Activated CD8-positive, alpha-beta memory T cell treated with anti-CD3 and anti-CD28 coated beads for 36 hours (primary cell): ENCODE measurements at regions not wholly inside any gene's neighbourhood (a gene's known extent, or its start where the extent isn't known, plus 50 kb on each side); places are given as distances from the start of the nearest gene placed in this dataset.

Experiments used
- CTCF ChIA-PET: fragments of 350-600 bp; sonication (Branson Sonifier 250); formaldehyde crosslinking; loops from one replicate; lab custom pipeline; 2021; ENCODE audit warnings: antibody characterized with exemption; lab: Charles Lee
- POLR2A ChIA-PET: fragments of 350-600 bp; sonication (Branson Sonifier 250); formaldehyde crosslinking; loops from one replicate; lab custom pipeline; 2021; ENCODE audit warnings: antibody characterized with exemption; lab: Charles Lee

GRCh38 chr14:98579140-98579539, 692.9 kb downstream of the BCL11B start:
- POLR2A ChIA-PET: no interaction called here
- CTCF ChIA-PET: no interaction called here

DNA sequence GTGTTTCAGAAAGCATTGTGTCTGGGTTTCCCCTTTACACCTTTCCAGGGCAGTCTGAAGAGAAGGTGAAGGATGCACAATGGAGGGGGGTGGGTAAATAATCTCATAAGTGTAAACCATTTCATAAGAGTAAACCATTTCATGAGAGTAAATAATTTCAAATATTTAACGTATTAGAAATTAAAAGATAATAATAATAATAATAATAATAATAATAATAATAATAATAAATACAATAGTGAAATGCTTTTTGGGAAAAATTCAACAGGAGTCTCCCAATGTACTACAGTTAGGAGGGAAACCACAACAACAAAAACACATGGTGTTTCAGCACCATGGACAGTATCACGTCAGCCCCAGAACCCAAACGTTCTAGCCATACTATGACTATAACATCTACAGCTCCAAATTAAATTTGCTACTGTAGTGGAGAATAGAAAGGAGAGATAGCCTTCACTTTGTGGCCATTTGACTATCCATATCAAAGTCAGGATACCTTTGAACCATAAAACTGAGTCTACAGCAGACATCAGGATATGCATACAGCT, 691.8 kb downstream of the BCL11B start:
- POLR2A ChIA-PET: no interaction called here
- CTCF ChIA-PET: no interaction called here

DNA sequence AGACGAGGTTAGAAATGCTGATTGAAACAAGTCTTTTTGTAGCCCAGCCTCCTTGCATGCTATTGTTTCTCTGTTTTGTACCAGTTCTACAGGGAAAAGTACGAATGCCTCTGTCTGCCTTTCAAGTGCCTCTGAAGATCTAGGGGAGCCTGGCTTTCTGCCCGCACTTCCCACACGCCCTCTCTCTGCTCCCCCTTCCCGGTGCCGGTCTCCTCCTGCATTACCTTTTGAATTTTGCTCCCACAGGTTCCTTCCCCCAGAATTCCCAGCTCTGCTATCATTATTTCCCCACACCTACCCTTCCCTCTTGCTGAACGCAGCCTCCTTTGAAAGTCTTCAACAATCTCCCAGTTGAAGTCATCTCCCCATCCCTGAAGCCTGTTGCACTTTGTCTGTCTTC, 689.7 kb downstream of the BCL11B start:
- POLR2A ChIA-PET: no interaction called here
- CTCF ChIA-PET: no interaction called here

DNA sequence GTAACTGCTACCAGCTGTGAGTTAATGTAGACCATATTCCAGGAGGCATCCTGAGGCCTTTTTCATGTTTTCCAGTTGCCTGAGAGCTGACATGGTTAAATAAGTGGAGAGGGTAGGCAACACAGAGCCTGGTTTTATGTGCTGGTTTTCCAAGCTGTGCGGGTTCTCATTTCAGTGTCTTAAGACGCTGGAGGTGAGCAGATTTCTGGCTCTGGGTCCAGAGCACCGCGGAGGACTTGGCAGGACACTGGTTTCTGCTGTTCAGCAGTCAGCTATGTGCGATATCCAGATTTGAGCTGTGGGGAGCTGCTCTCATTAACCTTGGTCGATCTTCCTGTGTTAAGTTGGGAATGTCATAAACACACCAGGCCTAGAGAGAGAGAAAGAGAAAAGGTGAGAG, 680.8 kb downstream of the BCL11B start:
- POLR2A ChIA-PET: no interaction called here

DNA sequence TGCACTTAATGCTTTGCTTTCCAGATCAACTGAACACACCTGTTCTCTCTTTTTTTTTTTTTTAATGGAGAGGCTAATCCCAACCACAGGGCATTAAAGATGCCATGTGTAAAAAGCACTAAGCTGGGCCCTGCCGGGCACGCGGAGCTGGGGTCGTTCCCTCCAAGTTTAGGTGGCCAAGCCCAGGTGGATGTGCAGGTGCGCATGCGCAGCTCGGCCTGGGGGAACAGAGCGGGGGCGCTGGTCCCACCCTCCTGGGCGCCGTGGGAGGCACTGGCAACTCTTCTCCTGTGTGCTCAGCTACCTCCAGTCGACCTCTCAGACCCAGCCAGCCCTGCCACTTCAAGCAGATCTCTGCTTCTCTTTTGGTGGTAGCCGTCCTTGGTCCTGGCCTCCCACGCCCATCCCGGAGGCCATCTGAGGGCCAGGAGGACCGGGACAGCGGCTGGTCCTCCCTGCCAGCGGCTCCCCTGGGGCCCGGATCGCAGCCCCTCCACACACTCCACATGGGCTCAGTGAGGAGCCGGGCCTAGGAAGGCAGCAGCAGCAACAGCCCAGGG, 679.3 kb downstream of the BCL11B start:
- CTCF ChIA-PET: no interaction called here
- POLR2A ChIA-PET: interaction anchor here (0.7 kb wide), 1 partner anchor 80 kb away, joined by 6 read pairs; no protein-coding TSS in a partner anchor

More for the DNA sequence above, 680.8 kb downstream of the BCL11B start:
- CTCF ChIA-PET: no interaction called here

GRCh38 chr14:98593361-98593761, 678.6 kb downstream of the BCL11B start:
- POLR2A ChIA-PET: no interaction called here
- CTCF ChIA-PET: no interaction called here

DNA sequence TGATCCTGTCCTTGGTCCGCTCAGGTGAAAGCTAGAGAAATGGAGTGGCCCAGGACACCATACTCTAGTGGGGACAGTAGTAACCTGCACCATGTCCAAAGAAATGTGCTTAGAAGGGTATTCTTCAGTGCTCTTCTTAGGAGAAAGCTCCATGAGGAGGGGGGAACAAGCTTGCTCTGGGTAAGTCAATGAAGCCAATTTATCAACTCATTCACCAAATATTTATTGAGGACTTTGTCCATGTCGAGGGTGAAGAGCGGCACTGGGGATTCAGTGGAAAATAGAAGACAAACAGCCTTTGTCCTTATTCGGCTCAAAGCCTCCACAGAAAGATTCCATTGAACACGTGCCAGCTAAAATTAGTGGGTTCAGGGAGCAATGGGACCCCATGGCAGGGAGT, 677.8 kb downstream of the BCL11B start:
- ChIA-PET CTCF (interaction anchor here (0.6 kb wide), 1 partner anchor 537 kb away, joined by 3 read pairs; no protein-coding TSS in a partner anchor), POLR2A (no interaction called here)

GRCh38 chr14:98598576-98598975, 673.4 kb downstream of the BCL11B start:
- CTCF ChIA-PET: no interaction called here
- POLR2A ChIA-PET: no interaction called here

DNA sequence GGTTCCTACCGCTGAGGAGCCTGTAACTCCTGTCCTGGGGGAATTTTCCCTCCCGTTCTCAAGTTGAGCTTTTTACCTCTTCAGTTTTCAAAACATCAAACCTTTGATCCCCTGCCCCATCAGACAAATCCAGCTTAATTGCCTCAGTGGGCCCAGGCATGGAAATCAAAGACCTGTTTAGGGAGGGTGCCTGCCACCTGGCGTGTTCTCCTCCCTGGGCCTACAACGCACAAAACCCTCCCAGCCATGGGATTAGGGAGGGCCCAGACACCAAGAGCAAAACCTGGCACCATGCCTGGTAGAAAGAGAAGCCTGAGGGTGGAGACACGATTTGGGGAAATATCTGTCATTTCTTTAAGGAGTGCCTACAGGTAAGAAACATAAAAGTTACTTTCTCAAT, 672.9 kb downstream of the BCL11B start:
- ChIA-PET POLR2A (no interaction called here), CTCF (no interaction called here)

- CTCF ChIA-PET: no interaction called here
- POLR2A ChIA-PET: no interaction called here
These were observed 669.0 kb downstream of the BCL11B start for GRCh38 chr14:98602983-98603382.

GRCh38 chr14:98605043-98605442, 667.0 kb downstream of the BCL11B start:
- ChIA-PET CTCF (no interaction called here), POLR2A (no interaction called here)

DNA sequence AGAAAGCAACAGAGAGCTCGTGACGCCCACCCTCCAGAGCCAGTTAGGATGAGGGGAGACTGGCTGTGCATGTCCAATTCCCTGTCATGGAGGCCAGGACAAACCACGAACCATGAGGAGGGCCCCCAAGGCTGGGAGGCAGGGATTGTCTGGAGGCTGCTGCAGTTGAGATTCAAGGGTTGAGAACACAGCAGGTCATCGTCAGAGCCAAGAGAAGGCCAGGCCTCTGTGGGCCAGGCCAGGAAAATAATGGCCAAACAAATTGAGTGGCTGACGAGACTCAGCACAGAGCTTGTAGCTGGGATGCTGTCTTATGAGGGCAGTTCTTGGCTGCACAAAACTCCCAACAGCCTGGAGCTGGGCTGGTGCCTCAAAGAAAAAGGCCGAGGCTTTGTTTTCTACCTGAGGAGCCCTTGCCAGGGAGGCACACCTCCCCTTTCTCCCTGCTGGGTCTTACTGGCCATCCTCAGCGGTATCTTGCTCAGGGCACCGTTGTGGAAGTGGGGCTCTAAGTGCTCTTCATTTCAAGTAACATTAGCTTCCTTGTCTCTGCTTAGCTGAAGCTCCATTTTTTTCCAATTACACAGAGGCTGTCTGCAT, 665.9 kb downstream of the BCL11B start:
- CTCF ChIA-PET: no interaction called here
- POLR2A ChIA-PET: no interaction called here

DNA sequence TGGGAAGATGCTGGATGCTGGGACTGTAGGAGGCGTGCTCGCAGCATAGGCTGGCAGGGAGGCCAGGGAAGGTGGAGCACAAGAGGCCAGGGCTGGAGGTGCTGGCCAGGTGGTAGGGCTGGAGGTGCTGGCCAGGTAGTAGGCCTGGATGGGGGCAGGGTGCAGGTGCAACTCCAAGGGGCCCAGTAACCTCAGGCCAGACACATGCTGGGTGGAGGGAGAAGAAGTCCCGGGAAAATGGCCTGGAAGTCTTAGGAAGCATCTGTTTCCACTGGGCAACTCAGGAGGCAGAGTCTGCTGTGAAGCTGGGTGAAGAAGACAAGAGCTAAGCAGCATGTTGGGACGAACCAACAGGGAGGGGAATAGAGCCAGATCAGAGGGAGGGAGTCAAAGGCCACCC, 665.2 kb downstream of the BCL11B start:
- CTCF ChIA-PET: no interaction called here
- POLR2A ChIA-PET: no interaction called here

DNA sequence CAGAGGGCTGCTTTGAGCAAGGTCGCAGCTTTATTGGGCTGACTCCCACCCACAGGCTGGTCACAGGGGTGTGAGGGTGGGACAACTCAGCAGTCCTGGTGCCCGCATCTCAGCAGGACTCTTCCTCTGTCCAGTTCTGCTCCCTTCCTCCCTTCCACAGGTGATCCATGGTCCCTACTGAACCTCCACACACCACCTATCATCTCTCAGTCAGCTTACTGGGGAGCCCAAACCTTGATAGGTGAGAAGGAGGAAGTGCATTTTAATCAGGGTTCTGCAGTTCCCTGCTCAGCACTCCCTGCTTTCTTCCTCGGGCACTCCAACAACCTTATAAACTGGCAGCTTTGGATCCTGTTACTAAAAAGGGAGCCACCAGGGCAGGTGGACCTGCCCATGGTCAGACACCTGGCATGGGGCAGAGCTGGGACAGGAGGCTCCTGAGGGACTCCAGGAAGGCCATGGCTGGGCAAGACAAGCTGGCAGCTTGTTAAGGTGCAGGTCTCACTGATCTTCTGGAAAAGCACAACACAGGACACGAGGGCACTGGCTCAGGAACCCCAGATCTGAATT, 664.6 kb downstream of the BCL11B start:
- ChIA-PET CTCF (interaction anchor here (0.8 kb wide), 1 partner anchor 10 kb away, joined by 3 read pairs; no protein-coding TSS in a partner anchor), POLR2A (no interaction called here)

- POLR2A ChIA-PET: no interaction called here
- CTCF ChIA-PET: interaction anchor here (0.8 kb wide), 1 partner anchor 9 kb away, joined by 3 read pairs; no protein-coding TSS in a partner anchor
These were observed 663.6 kb downstream of the BCL11B start for GRCh38 chr14:98608071-98609060.

DNA sequence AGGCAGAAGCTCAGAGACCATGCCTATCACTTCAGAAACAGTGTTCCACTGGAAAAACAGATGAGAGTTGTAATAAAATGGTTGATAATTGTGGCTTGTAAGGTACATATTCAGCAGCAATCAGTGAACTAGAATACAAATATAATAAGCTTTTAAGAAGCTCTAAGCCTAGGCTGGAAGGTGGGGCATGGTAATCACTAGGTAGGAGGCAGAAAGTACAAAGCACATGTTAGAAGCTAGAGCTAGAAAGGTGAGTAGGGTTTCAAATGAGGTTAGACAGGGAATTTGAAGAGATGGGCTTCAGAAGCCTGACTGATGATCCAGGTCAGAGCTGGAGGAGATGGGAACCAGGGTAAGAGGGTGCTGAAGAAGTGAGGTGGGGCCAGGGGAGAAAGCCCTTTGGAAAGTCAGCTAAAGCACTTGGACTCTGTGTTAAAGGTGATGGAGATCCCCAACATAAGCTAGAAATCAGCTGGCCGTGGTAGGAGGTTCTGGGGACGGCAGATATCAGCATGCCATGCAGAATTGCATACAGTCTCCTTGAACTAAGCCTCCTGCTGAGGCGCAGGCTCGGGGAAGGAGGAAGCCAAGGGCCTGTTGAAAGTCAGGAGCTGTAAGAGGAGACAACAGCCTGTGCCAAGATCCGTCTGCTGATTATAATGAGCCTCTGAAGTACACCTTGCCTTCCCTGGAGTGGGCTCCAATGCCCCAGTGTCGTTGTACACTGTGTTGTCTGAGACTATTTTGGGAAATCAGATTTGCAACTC, 659.4 kb downstream of the BCL11B start:
- POLR2A ChIA-PET: no interaction called here
- CTCF ChIA-PET: no interaction called here

GRCh38 chr14:98614741-98615140, 657.3 kb downstream of the BCL11B start:
- ChIA-PET POLR2A (no interaction called here), CTCF (no interaction called here)

- CTCF ChIA-PET: no interaction called here
- POLR2A ChIA-PET: no interaction called here
These were observed 649.6 kb downstream of the BCL11B start for GRCh38 chr14:98622208-98623051.
